GM19099 (cell line): ENCODE measurements at regions not wholly inside any gene's neighbourhood (a gene's known extent, or its start where the extent isn't known, plus 50 kb on each side); places are given as distances from the start of the nearest gene placed in this dataset.

Experiments
- POLR2A ChIP-seq: IDR thresholded peaks from 3 replicates; pipeline ENCODE4 v1.6.1; 2011; ENCODE audit warnings: low read depth; ENCODE audit not compliant: insufficient read length; ENCODE audit errors: extremely low read depth

DNA sequence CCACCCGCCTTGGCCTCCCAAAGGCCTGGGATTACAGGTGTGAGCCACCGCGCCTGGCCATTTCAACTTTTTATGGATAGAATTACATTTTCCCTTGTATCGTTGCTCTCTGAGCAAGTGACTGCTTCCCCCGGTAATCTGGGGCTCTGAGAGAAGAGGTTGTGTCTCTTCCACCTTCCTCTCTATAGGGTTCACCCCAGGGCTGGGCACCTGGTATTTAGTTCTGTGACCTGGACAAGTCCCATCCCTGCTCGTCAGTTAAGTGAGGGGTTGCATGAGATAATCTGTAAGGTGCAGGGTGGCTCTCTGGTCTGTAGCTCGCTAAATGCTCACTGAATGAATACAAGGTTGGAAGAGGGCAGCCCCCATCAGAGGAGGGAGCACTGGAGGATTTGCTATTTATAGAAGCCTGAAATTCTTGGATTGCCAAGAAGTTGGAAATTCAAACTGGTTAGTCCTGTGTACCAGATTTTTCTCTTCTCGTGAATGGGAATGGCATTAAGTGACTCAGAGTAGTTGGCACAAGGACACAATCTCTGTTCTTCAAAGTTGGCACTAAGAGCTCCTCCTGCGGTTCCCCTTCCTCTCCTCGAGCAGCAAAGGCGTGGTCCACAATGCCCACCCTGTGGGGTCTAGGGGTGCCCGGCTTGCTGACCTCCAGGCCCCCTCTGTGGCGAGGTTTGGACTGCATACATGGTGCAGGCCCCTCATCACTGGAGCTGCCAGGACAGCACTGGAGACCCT is 68.1 kb upstream of the DLG1 start:
- TF ChIP-seq POLR2A: no peak

- TF ChIP-seq POLR2A: no peak
These were observed 67.2 kb upstream of the DLG1 start for GRCh38 chr3:197365586-197365985.

- TF ChIP-seq POLR2A: no peak
These were observed 66.1 kb upstream of the DLG1 start for GRCh38 chr3:197364410-197365071.

GRCh38 chr3:197363553-197364409 is 65.4 kb upstream of the DLG1 start:
- no peak for TF ChIP-seq POLR2A

DNA sequence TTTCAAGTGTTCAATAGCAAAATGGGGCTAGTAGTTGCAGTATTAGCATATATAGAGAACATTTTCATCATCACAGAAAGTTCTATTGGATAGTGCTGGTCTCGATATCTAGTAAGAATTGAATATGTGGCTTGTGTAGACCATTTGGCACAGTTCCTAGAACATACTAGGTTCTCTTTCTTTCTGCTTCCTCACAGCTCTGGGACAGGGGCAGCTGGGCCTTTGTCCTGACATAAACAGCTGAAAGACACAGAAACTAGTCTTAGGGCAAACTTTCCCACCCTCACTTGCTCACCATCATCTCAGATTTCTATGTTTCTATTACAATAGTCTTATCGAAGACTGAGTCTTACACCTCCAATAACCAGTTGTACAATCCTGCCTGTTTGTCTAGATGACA is 63.7 kb upstream of the DLG1 start:
- no peak for TF ChIP-seq POLR2A

- no peak for TF ChIP-seq POLR2A
These were observed 58.3 kb upstream of the DLG1 start for GRCh38 chr3:197356741-197357140.

DNA sequence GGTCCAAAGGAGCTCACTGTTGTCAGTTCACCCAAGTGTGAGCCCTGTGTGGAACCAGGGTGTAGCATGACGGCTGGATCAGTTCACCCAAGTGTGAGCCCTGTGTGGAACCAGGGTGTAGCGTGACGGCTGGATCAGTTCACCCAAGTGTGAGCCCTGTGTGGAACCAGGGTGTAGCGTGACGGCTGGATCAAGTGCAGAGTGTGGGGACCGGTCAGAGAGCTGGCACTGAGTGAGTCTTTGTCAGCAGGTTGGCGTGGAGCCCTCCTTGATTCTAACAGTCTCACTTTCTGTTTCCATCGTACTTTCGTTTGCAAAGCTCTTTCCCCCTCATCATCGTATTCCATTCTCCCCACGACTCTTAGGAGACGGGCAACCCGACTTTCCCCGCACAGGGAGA is 57.9 kb upstream of the DLG1 start:
- no peak for TF ChIP-seq POLR2A

DNA sequence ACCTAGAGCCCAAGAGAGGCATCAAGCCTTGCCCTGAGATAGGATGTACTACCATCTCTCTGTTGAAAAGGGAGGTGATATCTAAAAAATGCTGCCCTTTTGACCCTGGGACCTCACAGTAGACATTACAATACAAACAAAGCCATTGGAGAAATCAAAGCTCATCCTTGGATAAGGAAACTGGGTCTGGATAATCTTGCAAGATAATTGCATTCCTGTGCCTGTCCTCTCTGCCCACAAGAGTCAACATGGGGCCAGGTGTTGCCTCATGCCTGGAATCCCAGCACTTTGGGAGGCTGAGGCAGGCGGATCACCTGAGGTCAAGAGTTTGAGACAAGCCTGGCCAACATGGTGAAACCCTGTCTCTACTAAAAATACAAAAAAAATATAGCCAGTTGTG is 57.3 kb upstream of the DLG1 start:
- TF ChIP-seq POLR2A: no peak

GRCh38 chr3:197354568-197355001 is 56.2 kb upstream of the DLG1 start:
- TF ChIP-seq POLR2A: no peak

GRCh38 chr3:197353867-197354567 is 55.6 kb upstream of the DLG1 start:
- TF ChIP-seq POLR2A: no peak

GRCh38 chr3:197353001-197353866 is 54.8 kb upstream of the DLG1 start:
- no peak for TF ChIP-seq POLR2A

DNA sequence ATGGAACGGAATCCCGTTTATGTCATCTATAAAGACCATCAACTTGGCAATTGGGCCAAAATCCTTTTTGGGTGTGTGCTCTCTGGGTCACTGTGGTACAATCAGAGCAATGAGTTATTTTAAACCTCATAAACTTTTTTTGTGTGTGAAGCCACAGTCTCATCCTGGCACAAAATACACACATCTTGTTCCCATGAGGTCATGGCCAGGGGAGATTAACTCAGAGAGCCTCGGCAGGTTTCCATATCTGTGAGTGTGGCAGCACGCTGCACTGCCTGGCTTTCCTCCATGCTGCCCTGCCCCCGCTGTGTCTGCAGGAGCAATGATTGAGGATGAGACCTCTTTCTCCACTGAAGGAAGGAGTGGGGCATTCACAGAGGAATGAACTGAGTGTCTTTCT is 54.0 kb upstream of the DLG1 start:
- no peak for TF ChIP-seq POLR2A

DNA sequence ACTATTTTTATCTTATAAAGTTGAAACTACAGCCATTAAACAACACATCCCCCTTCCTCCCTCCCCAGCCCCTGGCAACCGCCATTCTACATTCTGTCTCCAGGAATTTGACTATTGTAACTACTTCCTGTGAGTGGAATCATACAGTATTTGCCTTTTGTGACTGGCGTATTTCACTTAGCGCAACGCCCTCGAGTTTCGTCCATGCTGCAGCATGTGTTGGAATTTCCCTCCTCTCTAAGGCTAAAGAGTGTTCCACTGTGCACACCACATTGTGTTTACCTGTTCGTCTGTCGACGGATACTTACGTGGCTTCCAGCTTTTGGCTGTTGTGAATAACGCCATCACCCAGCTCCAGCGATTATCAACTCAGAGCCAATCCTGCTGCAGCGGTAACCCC is 52.0 kb upstream of the DLG1 start:
- TF ChIP-seq POLR2A: no peak

- TF ChIP-seq POLR2A: no peak
These were observed 51.0 kb upstream of the DLG1 start for GRCh38 chr3:197349368-197349767.
